PFSK-1 (cell line): ENCODE measurements at regions not wholly inside any gene's neighbourhood (a gene's known extent, or its start where the extent isn't known, plus 50 kb on each side); places are given as distances from the start of the nearest gene placed in this dataset.

ENCODE experiments used
- FOXP2 ChIP-seq: optimal IDR thresholded peaks from 2 replicates; pipeline ENCODE3; 2011; ENCODE audit warnings: borderline replicate concordance, control low read depth, inconsistent platforms; ENCODE audit not compliant: insufficient read depth; ENCODE audit errors: extremely low read length, extremely low read depth
- POLR2AphosphoS5 ChIP-seq: IDR thresholded peaks from 2 replicates; pipeline ENCODE4 v1.6.1; 2012; ENCODE audit warnings: low read depth, mild to moderate bottlenecking, control low read depth, low read length, moderate library complexity
- SIN3A ChIP-seq: IDR thresholded peaks from 2 replicates; pipeline ENCODE4 v1.6.1; 2012; ENCODE audit warnings: mild to moderate bottlenecking, low read length, moderate library complexity, borderline replicate concordance; ENCODE audit not compliant: insufficient read depth
- TAF1 ChIP-seq: IDR thresholded peaks from 2 replicates; pipeline ENCODE4 v1.6.1; 2012; ENCODE audit warnings: low read length, control low read depth, borderline replicate concordance; ENCODE audit not compliant: insufficient read depth
- TF ChIP-seq, protein P1 (sequence below), 2 experiments: IDR thresholded peaks; 2 replicates each; pipeline versions ENCODE4 v1.6.1 to v1.8.0; 2011 to 2012; ENCODE audit warnings: low read depth in 2 of 2, low read length in 2 of 2, control low read depth in 1 of 2, inconsistent platforms in 1 of 2, mild to moderate bottlenecking in 1 of 2, moderate library complexity in 1 of 2; ENCODE audit not compliant: insufficient read depth in 1 of 2

DNA sequence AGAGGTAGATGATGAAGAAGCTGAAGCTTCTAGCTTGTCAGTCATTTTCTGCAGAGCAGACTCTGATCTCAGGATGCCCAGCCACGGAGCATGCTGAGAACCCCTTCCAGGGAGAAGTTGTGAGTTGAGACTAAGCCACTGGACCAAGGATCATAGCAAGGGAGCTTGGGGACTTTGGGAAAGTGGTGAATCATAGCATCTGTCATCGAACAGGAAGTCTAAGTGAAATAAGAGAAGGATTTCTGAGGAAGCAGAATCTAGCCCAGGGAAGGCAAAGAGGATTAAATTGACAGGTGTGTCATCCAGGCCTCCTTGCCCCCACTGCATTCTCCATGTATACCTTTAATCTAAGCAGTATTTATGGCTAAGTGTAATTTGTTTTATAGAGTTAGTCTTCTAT lies 71.8 kb upstream of the TMEM108 start:
- TF ChIP-seq POLR2AphosphoS5 (no peak), FOXP2 (no peak), TAF1 (no peak), SIN3A (no peak)
- TF ChIP-seq, protein P1, sequence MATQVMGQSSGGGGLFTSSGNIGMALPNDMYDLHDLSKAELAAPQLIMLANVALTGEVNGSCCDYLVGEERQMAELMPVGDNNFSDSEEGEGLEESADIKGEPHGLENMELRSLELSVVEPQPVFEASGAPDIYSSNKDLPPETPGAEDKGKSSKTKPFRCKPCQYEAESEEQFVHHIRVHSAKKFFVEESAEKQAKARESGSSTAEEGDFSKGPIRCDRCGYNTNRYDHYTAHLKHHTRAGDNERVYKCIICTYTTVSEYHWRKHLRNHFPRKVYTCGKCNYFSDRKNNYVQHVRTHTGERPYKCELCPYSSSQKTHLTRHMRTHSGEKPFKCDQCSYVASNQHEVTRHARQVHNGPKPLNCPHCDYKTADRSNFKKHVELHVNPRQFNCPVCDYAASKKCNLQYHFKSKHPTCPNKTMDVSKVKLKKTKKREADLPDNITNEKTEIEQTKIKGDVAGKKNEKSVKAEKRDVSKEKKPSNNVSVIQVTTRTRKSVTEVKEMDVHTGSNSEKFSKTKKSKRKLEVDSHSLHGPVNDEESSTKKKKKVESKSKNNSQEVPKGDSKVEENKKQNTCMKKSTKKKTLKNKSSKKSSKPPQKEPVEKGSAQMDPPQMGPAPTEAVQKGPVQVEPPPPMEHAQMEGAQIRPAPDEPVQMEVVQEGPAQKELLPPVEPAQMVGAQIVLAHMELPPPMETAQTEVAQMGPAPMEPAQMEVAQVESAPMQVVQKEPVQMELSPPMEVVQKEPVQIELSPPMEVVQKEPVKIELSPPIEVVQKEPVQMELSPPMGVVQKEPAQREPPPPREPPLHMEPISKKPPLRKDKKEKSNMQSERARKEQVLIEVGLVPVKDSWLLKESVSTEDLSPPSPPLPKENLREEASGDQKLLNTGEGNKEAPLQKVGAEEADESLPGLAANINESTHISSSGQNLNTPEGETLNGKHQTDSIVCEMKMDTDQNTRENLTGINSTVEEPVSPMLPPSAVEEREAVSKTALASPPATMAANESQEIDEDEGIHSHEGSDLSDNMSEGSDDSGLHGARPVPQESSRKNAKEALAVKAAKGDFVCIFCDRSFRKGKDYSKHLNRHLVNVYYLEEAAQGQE (IDR thresholded peaks at IDR 0.05; ENCODE audit: insufficient read depth in 1 of 2, low read depth in 2 of 2, low read length in 2 of 2) = no peak

DNA sequence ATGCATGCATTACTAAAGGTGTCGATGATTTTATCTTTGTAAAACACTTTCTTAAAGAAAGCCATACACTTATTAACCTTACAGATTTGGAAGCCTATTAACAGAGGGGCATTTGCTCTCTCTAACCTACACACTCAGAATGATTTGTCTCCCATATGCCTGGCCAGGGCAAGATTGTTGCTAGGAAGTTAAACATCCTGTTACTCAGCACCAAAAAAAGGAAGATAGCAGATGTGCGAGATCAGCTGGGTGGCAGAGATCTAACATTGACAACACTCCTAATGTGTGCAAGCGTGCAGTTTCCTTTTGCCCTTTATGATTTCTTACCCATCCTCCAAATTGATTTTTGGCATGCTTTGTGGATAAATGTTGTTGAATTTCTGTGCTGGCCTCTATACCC lies 73.9 kb upstream of the TMEM108 start:
- TF ChIP-seq POLR2AphosphoS5 = no peak
- TF ChIP-seq TAF1 = no peak
- no peak for TF ChIP-seq FOXP2
- no peak for TF ChIP-seq SIN3A
- TF ChIP-seq, protein P1 (IDR thresholded peaks at IDR 0.05; ENCODE audit: insufficient read depth in 1 of 2, low read depth in 2 of 2, low read length in 2 of 2) = no peak

DNA sequence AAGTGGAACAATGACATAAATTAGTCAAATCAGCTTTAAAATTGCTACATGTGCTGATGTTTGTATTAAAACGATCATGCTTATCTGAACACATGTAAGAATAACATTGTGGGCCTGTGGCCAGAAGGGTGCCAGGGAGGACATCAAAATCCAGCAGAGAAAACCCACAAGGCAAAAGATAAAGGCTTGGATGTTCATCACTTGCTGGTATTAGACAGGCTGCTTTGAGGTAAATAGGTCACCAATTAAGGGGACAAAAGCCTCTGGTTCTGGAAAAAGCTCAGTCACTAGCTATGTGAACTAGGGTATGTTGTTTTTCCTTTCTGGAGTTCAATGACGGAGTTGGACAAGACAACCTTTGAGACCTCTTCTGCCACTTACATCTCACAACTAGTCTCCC lies 74.4 kb upstream of the TMEM108 start:
- no peak for TF ChIP-seq SIN3A
- TF ChIP-seq, protein P1 (IDR thresholded peaks at IDR 0.05; ENCODE audit: insufficient read depth in 1 of 2, low read depth in 2 of 2, low read length in 2 of 2) = no peak
- TF ChIP-seq POLR2AphosphoS5 = no peak
- no peak for TF ChIP-seq FOXP2
- no peak for TF ChIP-seq TAF1

DNA sequence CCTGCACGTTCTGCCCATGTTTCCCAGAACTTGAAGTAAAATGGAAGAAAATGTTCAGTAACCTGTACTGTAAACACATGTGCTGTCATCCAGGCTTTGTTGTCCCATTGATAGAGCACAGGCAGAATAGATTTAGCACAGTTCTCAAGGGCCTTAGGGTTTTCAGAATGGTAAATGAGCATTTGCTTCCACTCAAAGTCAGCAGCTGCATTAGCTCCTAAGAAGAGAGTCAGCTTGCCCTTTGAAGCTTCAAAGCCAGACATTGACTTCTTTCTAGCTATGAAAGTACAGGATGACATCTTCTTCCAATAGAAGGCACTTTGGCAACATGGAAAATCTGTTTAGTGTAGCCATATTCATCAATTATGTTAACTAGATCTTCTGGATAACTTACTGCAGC lies 76.2 kb upstream of the TMEM108 start:
- TF ChIP-seq TAF1 (no peak), FOXP2 (no peak), SIN3A (no peak), POLR2AphosphoS5 (no peak)
- TF ChIP-seq, protein P1 (IDR thresholded peaks at IDR 0.05; ENCODE audit: insufficient read depth in 1 of 2, low read depth in 2 of 2, low read length in 2 of 2) = no peak

DNA sequence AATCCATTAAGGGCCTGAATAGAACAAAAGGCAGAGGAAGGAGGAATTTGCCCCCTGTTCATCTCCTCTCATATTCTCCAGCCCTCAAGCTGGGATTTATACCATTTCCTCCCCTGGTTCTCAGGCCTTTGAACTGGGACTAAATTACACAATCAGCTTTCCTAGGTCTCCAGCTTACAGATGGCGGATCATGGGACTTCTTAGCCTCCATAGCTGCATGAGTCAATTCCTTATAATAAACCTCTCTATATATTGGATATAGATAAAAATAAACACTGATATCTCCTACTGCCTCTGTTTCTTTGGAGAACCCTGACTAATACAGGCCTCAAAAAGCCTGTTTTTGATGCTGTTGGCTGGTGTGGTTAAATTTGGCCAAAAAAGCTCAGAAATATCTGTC lies 84.5 kb upstream of the TMEM108 start:
- TF ChIP-seq FOXP2 (no peak), SIN3A (no peak), POLR2AphosphoS5 (no peak), TAF1 (no peak)
- TF ChIP-seq, protein P1 (IDR thresholded peaks at IDR 0.05; ENCODE audit: insufficient read depth in 1 of 2, low read depth in 2 of 2, low read length in 2 of 2) = no peak
